ENCODE measurements at regions not wholly inside any gene's neighbourhood (a gene's known extent, or its start where the extent isn't known, plus 50 kb on each side); places are given as distances from the start of the nearest gene placed in this dataset.
"Not testable (repeated sequence)": the region's sequence is repeated elsewhere in the genome, so short reads cannot be mapped to it uniquely, and the experiment has no call there.

GRCh38 chr10:119996944-119997343, 104.4 kb downstream of the SEC23IP start:
- DNase-seq: no peak

GRCh38 chr10:119997429-119997828, 104.9 kb downstream of the SEC23IP start:
- DNase-seq: no peak

GRCh38 chr10:120002785-120003184, 110.3 kb downstream of the SEC23IP start:
- DNase-seq: no peak

GRCh38 chr10:120005207-120006201, 113.0 kb downstream of the SEC23IP start:
- DNase-seq: no peak

- DNase-seq: no peak
These were observed 114.7 kb downstream of the SEC23IP start for GRCh38 chr10:120007261-120007660.

GRCh38 chr10:120011359-120012130, 119.0 kb downstream of the SEC23IP start:
- DNase-seq: no peak

- no peak for DNase-seq
These were observed 119.5 kb downstream of the SEC23IP start for GRCh38 chr10:120012131-120012400.

GRCh38 chr10:120012566-120012965, 120.0 kb downstream of the SEC23IP start:
- no peak for DNase-seq

GRCh38 chr10:120014031-120014430, 121.5 kb downstream of the SEC23IP start:
- DNase-seq: no peak

- no peak for DNase-seq
These were observed 122.5 kb downstream of the SEC23IP start for GRCh38 chr10:120015064-120015463.

GRCh38 chr10:120016906-120017305, 124.4 kb downstream of the SEC23IP start:
- no peak for DNase-seq

GRCh38 chr10:120017733-120018417, 125.3 kb downstream of the SEC23IP start:
- DNase-seq: no peak

GRCh38 chr10:120018695-120019094, 126.2 kb downstream of the SEC23IP start:
- no peak for DNase-seq

- no peak for DNase-seq
These were observed 127.0 kb downstream of the SEC23IP start for GRCh38 chr10:120019568-120019967.

- no peak for DNase-seq
These were observed 129.8 kb downstream of the SEC23IP start for GRCh38 chr10:120022357-120022756.

GRCh38 chr10:120034236-120034635, 141.7 kb downstream of the SEC23IP start:
- no peak for DNase-seq

GRCh38 chr10:120039046-120039445, 146.5 kb downstream of the SEC23IP start:
- DNase-seq: no peak

GRCh38 chr10:120039826-120040225, 147.3 kb downstream of the SEC23IP start:
- DNase-seq: no peak

GRCh38 chr10:120041807-120042559, 149.5 kb downstream of the SEC23IP start:
- no peak for DNase-seq

GRCh38 chr10:120042705-120043104, 150.2 kb downstream of the SEC23IP start:
- no peak for DNase-seq

- DNase-seq: not testable (repeated sequence)
These were observed 154.8 kb downstream of the SEC23IP start for GRCh38 chr10:120047373-120047772.

- DNase-seq: no peak
These were observed 155.4 kb downstream of the SEC23IP start for GRCh38 chr10:120047926-120048325.

- DNase-seq: no peak
These were observed 155.9 kb downstream of the SEC23IP start for GRCh38 chr10:120048391-120048790.
